HCT116 (cell line): ENCODE measurements at regions not wholly inside any gene's neighbourhood (a gene's known extent, or its start where the extent isn't known, plus 50 kb on each side); places are given as distances from the start of the nearest gene placed in this dataset.

Experiments used
- ATAC-seq: fragments of 200-7000 bp; cut with Tn5 transposase; 2 replicates; pipeline ENCODE4 v1.9.1; 2020; ENCODE audit warnings: mild to moderate bottlenecking, moderate library complexity
- BruUV-seq: library from RNA; stranded (reverse); fragments of 400-500 nt; replicated peaks from 2 replicates; lab custom pipeline; 2021; lab: Mats Ljungman, UMichigan
- CTCF ChIA-PET: fragments of 300-600 bp; sonication (Branson Sonifier 250); formaldehyde crosslinking; loops from one replicate; lab custom pipeline; 2021; ENCODE audit warnings: antibody characterized with exemption; lab: Charles Lee
- POLR2A ChIA-PET: fragments of 300-600, 350-600 bp; sonication (Branson Sonifier 250); formaldehyde crosslinking; loops from one replicate; lab custom pipeline; 2021; ENCODE audit warnings: antibody characterized with exemption; lab: Charles Lee
- RAD21 ChIA-PET, 2 experiments: fragments of 300-600 bp; sonication (Branson Sonifier 250); formaldehyde crosslinking; loops; one replicate each; lab custom pipeline; 2023; ENCODE audit warnings: low total read pairs in 2 of 2; ENCODE audit not compliant: uncharacterized antibody in 2 of 2, unreplicated experiment in 2 of 2, low non-redundant PET in 1 of 2; lab: Charles Lee
- DNase-seq: peaks from one replicate; pipeline ENCODE4 v3.0.0-alpha.2; 2010; ENCODE audit warnings: low read depth, low spot score
- H2AFZ ChIP-seq: fragments of 200-600 bp; shearing (Covaris generic), sonication (generic); 2 replicates; pipeline ENCODE4 v1.6.1; 2017; ENCODE audit warnings: low read depth, mixed run types, mixed read lengths, antibody characterized with exemption, low read length; ENCODE audit not compliant: poor library complexity, severe bottlenecking
- H3K27ac ChIP-seq: 2 replicates; pipeline ENCODE4 v1.5.1; 2012; ENCODE audit warnings: low read depth, low read length
- H3K27me3 ChIP-seq: fragments of 200-600 bp; sonication (generic); 2 replicates; pipeline ENCODE4 v1.6.1; 2016; ENCODE audit warnings: mixed run types, low read length, mixed read lengths; ENCODE audit not compliant: insufficient read depth
- H3K36me3 ChIP-seq, 2 experiments: fragments of 200-500 bp in 1 of 2; fragments of 200-600 bp in 1 of 2; sonication (Bioruptor generic) in 1 of 2; sonication (generic) in 1 of 2; 2 replicates each; pipeline versions ENCODE4 v1.5.1 to v1.6.1; 2014 to 2016; ENCODE audit warnings: low read length in 2 of 2, inconsistent platforms in 1 of 2, mixed read lengths in 1 of 2, mixed run types in 1 of 2; ENCODE audit not compliant: insufficient read depth in 2 of 2, control insufficient read depth in 1 of 2
- H3K4me1 ChIP-seq, 2 experiments: fragments of 200-600 bp in 1 of 2; sonication (generic) in 1 of 2; 2 replicates each; pipeline versions ENCODE4 v1.5.1 to v1.6.1; 2012 to 2017; ENCODE audit warnings: low read length in 2 of 2, inconsistent platforms in 1 of 2, mild to moderate bottlenecking in 1 of 2, mixed read lengths in 1 of 2, mixed run types in 1 of 2, moderate library complexity in 1 of 2; ENCODE audit not compliant: insufficient read depth in 2 of 2, control insufficient read depth in 1 of 2
- H3K4me2 ChIP-seq: fragments of 200-600 bp; sonication (generic); 2 replicates; pipeline ENCODE4 v1.6.1; 2017; ENCODE audit warnings: mixed run types, low read length, mixed read lengths
- H3K4me3 ChIP-seq, 2 experiments: fragments of 200-600 bp in 1 of 2; sonication (generic) in 1 of 2; replicated peaks in 1 of 2; 2 replicates each; pipeline ENCODE4 v1.5.1; 2011 to 2016; ENCODE audit warnings: low read length in 2 of 2, control low read depth in 1 of 2, low read depth in 1 of 2, mild to moderate bottlenecking in 1 of 2, mixed read lengths in 1 of 2, mixed run types in 1 of 2
- H3K79me2 ChIP-seq: fragments of 200-600 bp; sonication (generic); 2 replicates; pipeline ENCODE4 v1.6.1; 2017; ENCODE audit warnings: mild to moderate bottlenecking, mixed run types, low read length, moderate library complexity, mixed read lengths; ENCODE audit not compliant: insufficient read depth
- H3K9ac ChIP-seq: fragments of 200-600 bp; sonication (generic); 2 replicates; pipeline ENCODE4 v1.6.1; 2016; ENCODE audit warnings: low read length, mixed read lengths
- H3K9me2 ChIP-seq: fragments of 200-600 bp; sonication (generic), shearing (Covaris generic); 2 replicates; pipeline ENCODE4 v1.6.1; 2017; ENCODE audit warnings: mixed run types, mild to moderate bottlenecking, moderate library complexity; ENCODE audit not compliant: insufficient read depth
- H3K9me3 ChIP-seq, 2 experiments: fragments of 200-500 bp in 1 of 2; fragments of 200-600 bp in 1 of 2; sonication (Bioruptor generic) in 1 of 2; sonication (generic) in 1 of 2; 2 replicates each; pipeline ENCODE4 v1.6.1; 2014 to 2017; ENCODE audit warnings: low read length in 2 of 2, mixed read lengths in 2 of 2, inconsistent platforms in 1 of 2, low read depth in 1 of 2, mild to moderate bottlenecking in 1 of 2, mixed run types in 1 of 2, moderate library complexity in 1 of 2; ENCODE audit not compliant: control insufficient read depth in 1 of 2, insufficient read depth in 1 of 2
- H4K20me1 ChIP-seq: fragments of 200-600 bp; sonication (generic), shearing (Covaris generic); 2 replicates; pipeline ENCODE4 v1.6.1; 2017; ENCODE audit warnings: mixed run types, mild to moderate bottlenecking, moderate library complexity; ENCODE audit not compliant: insufficient read depth
- CBX3 ChIP-seq: IDR thresholded peaks from 2 replicates; pipeline ENCODE4 v1.6.1; 2012; ENCODE audit warnings: low read depth
- EGR1 ChIP-seq: IDR thresholded peaks from 2 replicates; pipeline ENCODE4 v1.6.1; 2012; ENCODE audit warnings: low read depth
- ELF1 ChIP-seq: IDR thresholded peaks from 2 replicates; pipeline ENCODE4 v1.6.1; 2012; ENCODE audit warnings: low read depth, borderline replicate concordance
- EZH2 ChIP-seq: fragments of 200-600 bp; sonication (generic); IDR thresholded peaks from 2 replicates; pipeline ENCODE4 v1.6.1; 2017; ENCODE audit warnings: antibody characterized with exemption, mixed run types
- MAX ChIP-seq: IDR thresholded peaks from 2 replicates; pipeline ENCODE4 v1.6.1; 2012
- SIN3A ChIP-seq: IDR thresholded peaks from 2 replicates; pipeline ENCODE4 v1.6.1; 2012; ENCODE audit warnings: low read depth
- TCF7L2 ChIP-seq: IDR thresholded peaks from 2 replicates; pipeline ENCODE4 v1.7.0; 2011; ENCODE audit warnings: borderline replicate concordance, inconsistent platforms; ENCODE audit not compliant: insufficient read depth, insufficient read length; ENCODE audit errors: extremely low read depth
- ZBTB33 ChIP-seq: IDR thresholded peaks from 2 replicates; pipeline ENCODE4 v1.6.1; 2011; ENCODE audit warnings: mild to moderate bottlenecking, low read length, moderate library complexity; ENCODE audit not compliant: insufficient replicate concordance; ENCODE audit errors: extremely low read depth
- ZFX ChIP-seq: fragments of 450-650 bp; IDR thresholded peaks from 2 replicates; pipeline ENCODE4 v1.6.1; 2017
- intact Hi-C: fragments of 100-400 bp; cut with micrococcal nuclease; formaldehyde crosslinking; loops from 2 replicates; pipeline ENCODE4 v1.10.0; 2022

DNA sequence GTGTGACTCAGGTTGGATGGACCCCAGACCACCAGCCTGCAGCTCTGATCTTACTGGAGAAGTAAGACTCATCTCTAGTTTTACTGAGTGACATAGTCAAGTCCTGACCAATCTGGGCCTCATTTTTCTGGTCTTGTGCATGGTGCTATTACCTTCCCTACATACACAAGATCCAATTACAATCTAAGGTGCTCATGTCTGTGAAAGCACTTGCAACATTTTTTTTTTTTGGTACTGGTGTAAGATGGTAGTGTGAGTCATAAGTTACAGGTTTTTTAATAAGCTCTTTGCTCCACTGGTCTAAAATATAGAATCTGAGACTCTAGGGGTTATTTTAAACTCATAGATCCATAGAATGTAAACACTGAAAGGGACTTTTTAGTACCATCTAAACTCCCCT, 117.3 kb upstream of the EFEMP1 start:
- ATAC-seq: no peak
- RAD21 ChIA-PET: no interaction called here
- no peak overlapping the region for H2AFZ ChIP-seq
- no peak overlapping the region for H3K4me3 ChIP-seq
- H4K20me1 ChIP-seq: no peaks in the 10 kb centered on the region
- POLR2A ChIA-PET: no interaction called here
- intact Hi-C loops: no loop called here
- no peak overlapping the region for H3K27ac ChIP-seq
- H3K9me3 ChIP-seq: no peaks in the 10 kb centered on the region
- no peak for TF ChIP-seq ZFX
- no peak for TF ChIP-seq SIN3A
- TF ChIP-seq EZH2: no peak
- no peak overlapping the region for H3K4me2 ChIP-seq
- no peaks in the 10 kb centered on the region for H3K4me1 ChIP-seq
- no peaks in the 10 kb centered on the region for H3K79me2 ChIP-seq
- H3K9me2 ChIP-seq: no peaks in the 10 kb centered on the region
- H3K36me3 ChIP-seq: no peaks in the 10 kb centered on the region
- BruUV-seq: no TSS peak
- H3K27me3 ChIP-seq: no peaks in the 10 kb centered on the region
- CTCF ChIA-PET: no interaction called here
- H3K9ac ChIP-seq: no peak overlapping the region
- no peak for DNase-seq

DNA sequence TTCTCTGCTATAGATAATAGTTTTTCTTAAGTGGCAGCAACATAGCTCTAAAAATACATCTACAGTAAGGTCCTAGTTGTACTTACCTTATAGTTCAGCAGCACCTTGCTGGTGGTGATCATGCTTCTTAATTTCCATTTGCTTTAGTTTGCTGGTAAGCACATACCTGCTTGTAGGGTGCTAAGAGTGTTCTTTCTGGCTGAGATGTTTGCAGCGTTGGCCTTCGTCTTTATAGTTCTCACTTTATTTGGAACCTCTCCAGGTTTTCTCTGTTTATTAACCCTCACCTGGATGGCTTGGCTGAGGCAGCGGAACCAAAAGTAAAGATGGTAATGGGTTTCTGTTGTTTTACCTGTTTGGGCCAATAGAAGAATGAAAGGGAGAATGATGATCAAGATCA, 123.6 kb upstream of the EFEMP1 start:
- Histone ChIP-seq H3K9ac (no peak overlapping the region), H3K4me1 (no peaks in the 10 kb centered on the region), H3K27ac (no peak overlapping the region), H3K36me3 (no peaks in the 10 kb centered on the region), H3K9me2 (no peaks in the 10 kb centered on the region), H3K4me3 (no peak overlapping the region), H4K20me1 (no peaks in the 10 kb centered on the region), H3K27me3 (no peaks in the 10 kb centered on the region), H2AFZ (no peak overlapping the region), H3K4me2 (no peak overlapping the region), H3K9me3 (no peaks in the 10 kb centered on the region), H3K79me2 (no peaks in the 10 kb centered on the region)
- BruUV-seq: no TSS peak
- TF ChIP-seq ZFX: no peak
- DNase-seq: no peak
- ChIA-PET CTCF (no interaction called here), POLR2A (no interaction called here), RAD21 (no interaction called here)
- no peak for ATAC-seq
- intact Hi-C loops: no loop called here

GRCh38 chr2:56049233-56049845, 125.8 kb upstream of the EFEMP1 start:
- H3K4me3 ChIP-seq: no peak overlapping the region
- RAD21 ChIA-PET: no interaction called here
- POLR2A ChIA-PET: no interaction called here
- no peaks in the 10 kb centered on the region for H3K9me2 ChIP-seq
- TF ChIP-seq EGR1: no peak
- TF ChIP-seq TCF7L2: no peak
- no peak for TF ChIP-seq ZBTB33
- no peak for TF ChIP-seq ZFX
- TF ChIP-seq ELF1: no peak
- TF ChIP-seq MAX: no peak
- no peak for TF ChIP-seq CBX3
- TF ChIP-seq, all 23 proteins: peak for 0
- CTCF ChIA-PET: no interaction called here
- ATAC-seq (no peak), DNase-seq (no peak)
- H3K27ac ChIP-seq: no peak overlapping the region
- BruUV-seq: no TSS peak
- no peaks in the 10 kb centered on the region for H3K4me1 ChIP-seq
- no peaks in the 10 kb centered on the region for H3K9me3 ChIP-seq
- H3K27me3 ChIP-seq: no peaks in the 10 kb centered on the region
- no peaks in the 10 kb centered on the region for H3K36me3 ChIP-seq
- H2AFZ ChIP-seq: no peak overlapping the region
- H3K4me2 ChIP-seq: no peak overlapping the region
- no peaks in the 10 kb centered on the region for H4K20me1 ChIP-seq
- H3K9ac ChIP-seq: no peak overlapping the region
- intact Hi-C loops: no loop called here
- H3K79me2 ChIP-seq: no peaks in the 10 kb centered on the region
